ENCODE measurements at regions not wholly inside any gene's neighbourhood (a gene's known extent, or its start where the extent isn't known, plus 50 kb on each side); places are given as distances from the start of the nearest gene placed in this dataset.

DNA sequence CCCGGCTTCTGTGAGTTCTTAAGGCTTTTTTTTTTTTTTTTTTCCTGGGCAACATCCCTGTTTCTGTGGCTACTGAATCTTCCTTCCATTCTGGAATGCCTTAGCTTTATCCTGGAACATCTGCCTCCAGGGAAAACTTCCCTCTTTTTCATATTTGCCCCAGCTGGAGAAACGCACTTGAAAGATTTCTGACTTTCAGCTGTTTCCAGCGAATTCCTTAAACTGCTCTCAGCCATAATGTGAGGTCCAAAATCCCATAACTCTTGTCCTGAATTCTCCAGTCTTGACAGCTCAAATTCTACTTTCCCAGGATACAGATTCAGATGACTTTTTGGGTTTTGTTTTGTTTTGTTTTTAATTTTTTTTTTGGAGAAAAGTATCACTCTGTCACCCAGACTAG, 263.6 kb upstream of the AUTS2 start:
- H3K27ac Mint-ChIP-seq = no peak overlapping the region
- H3K4me1 Mint-ChIP-seq (ENCODE audit: low read depth in 2 of 2) = no peaks in the 10 kb centered on the region
- peaks cover 4% of the 10 kb centered on the region for H3K9me3 Mint-ChIP-seq
- no peak overlapping the region for H3K4me3 Mint-ChIP-seq
- DNase-seq (ENCODE audit: low spot score) (no peak), ATAC-seq (no peak)
- H3K27me3 Mint-ChIP-seq = peaks cover 0 to 3% of the 10 kb centered on the region in 2 donors
- no peaks in the 10 kb centered on the region for H3K36me3 Mint-ChIP-seq

DNA sequence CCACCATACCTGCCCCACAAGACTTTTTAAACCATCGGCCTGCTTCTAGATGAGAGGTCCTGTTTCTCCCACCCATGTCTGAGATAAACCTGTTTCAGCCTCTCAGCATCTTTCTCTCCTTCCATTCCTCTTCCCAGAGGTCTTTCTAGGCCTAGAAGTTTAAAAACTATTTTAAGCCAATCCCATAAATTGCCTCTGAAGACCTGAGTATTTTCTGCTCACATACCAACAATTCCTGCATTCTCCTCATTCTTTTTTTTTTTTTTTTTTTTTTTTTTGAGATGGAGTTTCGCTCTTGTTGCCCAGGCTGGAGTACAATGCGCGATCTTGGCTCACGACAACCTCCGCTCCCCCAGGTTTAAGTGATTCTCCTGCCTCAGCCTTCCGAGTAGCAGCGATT, 262.9 kb upstream of the AUTS2 start:
- Mint-ChIP-seq H3K27ac (no peak overlapping the region), H3K27me3 (peaks cover 0 to 3% of the 10 kb centered on the region in 2 donors), H3K36me3 (no peaks in the 10 kb centered on the region), H3K9me3 (peaks cover 4% of the 10 kb centered on the region), H3K4me3 (no peak overlapping the region), H3K4me1 (ENCODE audit: low read depth in 2 of 2) (no peaks in the 10 kb centered on the region)
- DNase-seq (ENCODE audit: low spot score) = no peak
- ATAC-seq = no peak

DNA sequence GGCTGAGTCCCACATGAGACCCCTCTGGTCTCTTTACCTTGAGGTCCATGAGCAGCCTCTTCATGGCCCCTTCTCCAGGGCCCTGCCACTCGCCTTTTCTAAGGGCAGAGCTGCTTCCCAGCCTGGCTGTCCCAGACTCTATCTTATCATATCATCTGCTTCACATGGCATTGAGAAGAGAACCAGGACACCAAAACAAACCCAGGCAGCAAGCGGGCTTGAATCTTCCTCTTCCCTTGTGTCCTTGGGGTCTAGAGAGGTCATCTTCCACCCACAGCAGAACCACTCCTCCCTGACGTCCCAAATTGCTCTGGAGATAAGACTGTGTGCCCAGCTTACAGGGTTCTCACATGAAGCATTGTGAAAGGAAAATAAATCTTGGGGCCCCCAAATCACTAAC, 261.3 kb upstream of the AUTS2 start:
- H3K4me3 Mint-ChIP-seq = no peak overlapping the region
- H3K4me1 Mint-ChIP-seq (ENCODE audit: low read depth in 2 of 2) = no peaks in the 10 kb centered on the region
- no peaks in the 10 kb centered on the region for H3K36me3 Mint-ChIP-seq
- H3K9me3 Mint-ChIP-seq = peaks cover 4% of the 10 kb centered on the region
- H3K27me3 Mint-ChIP-seq = peaks cover 0 to 3% of the 10 kb centered on the region in 2 donors
- no peak for ATAC-seq
- DNase-seq (ENCODE audit: low spot score) = no peak
- no peak overlapping the region for H3K27ac Mint-ChIP-seq

- H3K9me3 Mint-ChIP-seq = peaks cover 4% of the 10 kb centered on the region
- no peaks in the 10 kb centered on the region for H3K36me3 Mint-ChIP-seq
- H3K4me1 Mint-ChIP-seq (ENCODE audit: low read depth in 2 of 2) = no peaks in the 10 kb centered on the region
- H3K27ac Mint-ChIP-seq = no peak overlapping the region
- no peak for ATAC-seq
- peaks cover 0 to 3% of the 10 kb centered on the region in 2 donors for H3K27me3 Mint-ChIP-seq
- DNase-seq (ENCODE audit: low spot score) = no peak
- no peak overlapping the region for H3K4me3 Mint-ChIP-seq
Measured at GRCh38 chr7:69338144-69338543, 260.1 kb upstream of the AUTS2 start.

GRCh38 chr7:69341288-69341687, 257.0 kb upstream of the AUTS2 start:
- no peak overlapping the region for H3K4me3 Mint-ChIP-seq
- peaks cover 4% of the 10 kb centered on the region for H3K9me3 Mint-ChIP-seq
- no peak for DNase-seq (ENCODE audit: low spot score)

DNA sequence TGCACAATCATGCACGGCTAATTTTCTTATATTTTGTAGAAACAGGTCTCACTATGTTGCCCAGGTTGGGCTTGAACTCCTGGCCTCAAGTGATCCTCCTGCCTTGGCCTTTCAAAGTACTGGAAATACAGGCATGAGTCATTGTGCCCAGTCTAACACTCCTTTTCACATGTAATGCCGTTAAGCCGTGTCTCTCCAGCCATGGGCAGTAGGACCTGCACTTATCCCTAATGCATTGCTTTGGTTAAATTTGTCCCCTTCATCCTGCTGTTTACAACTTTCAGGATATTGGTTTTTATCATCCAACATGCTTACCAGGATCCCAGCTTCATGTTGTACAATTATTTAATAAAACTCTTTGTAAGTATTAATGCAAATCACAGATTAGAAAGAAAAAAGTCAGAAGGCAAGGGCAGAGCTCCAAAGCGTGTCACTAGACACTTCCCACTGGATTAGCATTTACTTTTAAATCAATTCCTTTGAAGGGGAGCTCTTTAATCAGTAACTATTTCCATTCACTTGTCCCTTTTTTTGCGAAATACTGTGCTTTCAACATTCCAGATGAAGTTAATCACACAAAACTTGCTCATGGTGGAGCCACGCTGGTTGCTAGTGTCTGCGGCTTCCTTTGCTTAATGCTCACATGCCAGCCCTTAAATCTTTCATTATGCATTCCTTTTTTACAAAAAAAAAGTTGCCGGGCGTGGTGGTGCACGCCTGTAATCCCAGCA, 256.0 kb upstream of the AUTS2 start:
- no peak overlapping the region for H3K27ac Mint-ChIP-seq
- H3K4me3 Mint-ChIP-seq = no peak overlapping the region
- H3K27me3 Mint-ChIP-seq = peaks cover 6 to 7% of the 10 kb centered on the region in 2 donors
- H3K36me3 Mint-ChIP-seq = no peaks in the 10 kb centered on the region
- ATAC-seq (no peak), DNase-seq (ENCODE audit: low spot score) (no peak)
- H3K9me3 Mint-ChIP-seq = peaks cover 4% of the 10 kb centered on the region
- no peaks in the 10 kb centered on the region for H3K4me1 Mint-ChIP-seq (ENCODE audit: low read depth in 2 of 2)

More at GRCh38 chr7:69341288-69341687, 257.0 kb upstream of the AUTS2 start:
- no peak for ATAC-seq
- no peak overlapping the region for H3K27ac Mint-ChIP-seq
- H3K27me3 Mint-ChIP-seq = peaks cover 0 to 7% of the 10 kb centered on the region in 2 donors
- H3K4me1 Mint-ChIP-seq (ENCODE audit: low read depth in 2 of 2) = no peaks in the 10 kb centered on the region
- H3K36me3 Mint-ChIP-seq = no peaks in the 10 kb centered on the region

DNA sequence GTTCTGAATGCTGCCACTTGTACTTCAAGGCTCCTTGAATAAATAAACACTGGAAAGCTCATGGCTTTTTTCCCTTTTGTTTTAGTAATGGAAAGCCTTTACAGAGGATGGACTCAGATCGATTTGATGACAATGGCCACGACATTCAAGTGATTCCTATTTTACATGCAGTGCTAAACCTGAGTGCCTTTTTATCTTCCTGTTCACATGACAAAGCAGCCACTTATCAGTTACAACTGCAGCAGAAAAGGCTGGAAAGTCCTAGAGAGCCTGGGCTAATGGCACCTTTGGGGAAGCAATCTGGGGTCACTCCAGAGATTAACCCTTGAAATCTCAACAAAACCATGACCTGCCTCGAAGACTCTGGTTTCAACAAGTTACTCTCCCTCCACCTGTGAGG, 249.0 kb upstream of the AUTS2 start:
- ATAC-seq = no peak
- Mint-ChIP-seq H3K36me3 (no peaks in the 10 kb centered on the region), H3K4me1 (ENCODE audit: low read depth in 2 of 2) (no peaks in the 10 kb centered on the region), H3K9me3 (no peaks in the 10 kb centered on the region), H3K4me3 (no peak overlapping the region), H3K27ac (no peak overlapping the region), H3K27me3 (peaks cover 6 to 11% of the 10 kb centered on the region in 2 donors)
- no peak for DNase-seq (ENCODE audit: low spot score)

GRCh38 chr7:69358163-69358821, 240.0 kb upstream of the AUTS2 start:
- Mint-ChIP-seq H3K27ac (no peak overlapping the region), H3K9me3 (no peaks in the 10 kb centered on the region), H3K4me1 (ENCODE audit: low read depth in 2 of 2) (no peaks in the 10 kb centered on the region), H3K36me3 (no peaks in the 10 kb centered on the region), H3K4me3 (no peak overlapping the region), H3K27me3 (peaks cover 5 to 10% of the 10 kb centered on the region in 2 donors)
- no peak for DNase-seq (ENCODE audit: low spot score)
- ATAC-seq = no peak

- Mint-ChIP-seq H3K36me3 (no peaks in the 10 kb centered on the region), H3K9me3 (no peaks in the 10 kb centered on the region), H3K27me3 (peaks cover 5 to 6% of the 10 kb centered on the region in 2 donors), H3K4me1 (ENCODE audit: low read depth in 2 of 2) (no peaks in the 10 kb centered on the region), H3K4me3 (no peak overlapping the region), H3K27ac (no peak overlapping the region)
- no peak for ATAC-seq
- no peak for DNase-seq (ENCODE audit: low spot score)
Measured at GRCh38 chr7:69359003-69359700, 239.1 kb upstream of the AUTS2 start.

GRCh38 chr7:69360913-69361312, 237.4 kb upstream of the AUTS2 start:
- Mint-ChIP-seq H3K27me3 (peaks cover 5 to 6% of the 10 kb centered on the region in 2 donors), H3K4me1 (ENCODE audit: low read depth in 2 of 2) (no peaks in the 10 kb centered on the region), H3K36me3 (no peaks in the 10 kb centered on the region), H3K4me3 (no peak overlapping the region), H3K9me3 (no peaks in the 10 kb centered on the region), H3K27ac (no peak overlapping the region)
- ATAC-seq = no peak
- no peak for DNase-seq (ENCODE audit: low spot score)

DNA sequence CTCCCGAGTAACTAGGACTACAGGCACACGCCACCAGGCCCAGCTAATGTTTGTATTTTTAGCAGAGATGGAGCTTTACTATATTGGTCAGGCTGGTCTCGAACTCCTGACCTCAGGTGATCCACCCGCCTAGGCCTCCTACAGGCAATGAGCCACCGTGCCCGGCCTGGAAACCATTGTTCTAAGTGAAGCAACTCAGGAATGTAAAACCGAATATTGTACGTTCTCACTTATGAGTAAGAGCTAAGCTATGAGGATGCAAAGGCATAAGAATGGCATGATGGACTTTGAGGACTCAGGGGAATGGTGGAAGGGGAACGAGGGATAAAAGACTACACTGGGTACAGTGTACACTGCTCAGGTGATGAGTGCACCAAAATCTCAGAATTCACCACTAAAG, 235.1 kb upstream of the AUTS2 start:
- no peak overlapping the region for H3K27ac Mint-ChIP-seq
- no peaks in the 10 kb centered on the region for H3K4me1 Mint-ChIP-seq (ENCODE audit: low read depth in 2 of 2)
- DNase-seq (ENCODE audit: low spot score) = no peak
- peaks cover 0 to 8% of the 10 kb centered on the region in 2 donors for H3K27me3 Mint-ChIP-seq
- ATAC-seq = no peak
- no peaks in the 10 kb centered on the region for H3K36me3 Mint-ChIP-seq
- no peak overlapping the region for H3K4me3 Mint-ChIP-seq
- no peaks in the 10 kb centered on the region for H3K9me3 Mint-ChIP-seq

GRCh38 chr7:69364813-69365643, 233.2 kb upstream of the AUTS2 start:
- Mint-ChIP-seq H3K9me3 (no peaks in the 10 kb centered on the region), H3K27me3 (peaks cover 0 to 3% of the 10 kb centered on the region in 2 donors), H3K36me3 (no peaks in the 10 kb centered on the region), H3K4me3 (no peak overlapping the region), H3K4me1 (ENCODE audit: low read depth in 2 of 2) (no peaks in the 10 kb centered on the region), H3K27ac (no peak overlapping the region)
- ATAC-seq (no peak), DNase-seq (ENCODE audit: low spot score) (no peak)

DNA sequence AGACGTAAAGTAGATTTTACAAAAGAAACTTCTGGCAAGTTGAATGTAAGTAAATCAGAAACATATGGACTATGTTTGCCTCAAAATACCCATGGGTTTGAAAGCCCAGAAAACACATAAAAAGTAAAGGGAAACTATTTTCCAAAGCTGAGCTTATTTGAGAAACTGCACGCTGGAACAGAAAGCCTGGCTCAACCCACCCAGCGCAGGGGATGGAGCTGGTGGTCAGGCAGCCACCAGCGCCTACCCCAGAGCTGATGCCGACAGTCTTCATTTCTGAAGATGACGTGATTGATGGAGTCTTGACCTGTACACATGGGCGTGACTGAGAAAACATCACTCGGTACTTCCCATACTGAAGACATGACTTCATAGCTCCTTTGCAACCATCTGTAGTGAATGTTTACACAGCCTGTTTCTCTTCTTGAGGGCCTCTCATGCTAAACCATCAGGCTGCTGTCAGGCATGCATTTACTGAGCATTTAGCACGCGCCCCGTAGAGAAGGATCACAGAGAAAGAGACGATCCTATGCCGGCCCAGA, 232.6 kb upstream of the AUTS2 start:
- Mint-ChIP-seq H3K27me3 (peaks cover 0 to 3% of the 10 kb centered on the region in 2 donors), H3K9me3 (no peaks in the 10 kb centered on the region), H3K36me3 (no peaks in the 10 kb centered on the region), H3K4me1 (ENCODE audit: low read depth in 2 of 2) (no peaks in the 10 kb centered on the region), H3K4me3 (no peak overlapping the region), H3K27ac (no peak overlapping the region)
- ATAC-seq = no peak
- DNase-seq (ENCODE audit: low spot score) = no peak
